Keratinocyte (primary cell): ENCODE measurements at regions not wholly inside any gene's neighbourhood (a gene's known extent, or its start where the extent isn't known, plus 50 kb on each side); places are given as distances from the start of the nearest gene placed in this dataset.

Experiments used
- DNase-seq: peaks from one replicate; pipeline ENCODE4 v3.0.0-alpha.2; 2011; ENCODE audit warnings: low read depth, missing footprints, low spot score
- FAIRE-seq: peaks from 2 replicates; lab custom pipeline; 2011; peaks lifted over from hg19 to GRCh38; lab: Jason Lieb, UNC
- H2AFZ ChIP-seq: 2 replicates; pipeline ENCODE4 v1.6.0; 2012; ENCODE audit warnings: low read length, control low read depth, inconsistent platforms; ENCODE audit not compliant: control insufficient read depth
- H3K27ac ChIP-seq: 2 replicates; pipeline ENCODE4 v1.5.1; 2011; ENCODE audit warnings: low read length; ENCODE audit not compliant: control insufficient read depth, insufficient read depth
- H3K27me3 ChIP-seq: 3 replicates; pipeline ENCODE4 v1.6.0; 2011; ENCODE audit warnings: low read length; ENCODE audit not compliant: control insufficient read depth, insufficient read depth; ENCODE audit errors: extremely low read depth
- H3K36me3 ChIP-seq, 2 experiments: 2 replicates in 1 of 2; 3 replicates in 1 of 2; pipeline ENCODE4 v1.5.1; 2011; ENCODE audit warnings: low read length in 2 of 2, mild to moderate bottlenecking in 1 of 2; ENCODE audit not compliant: control insufficient read depth in 2 of 2, insufficient read depth in 2 of 2; ENCODE audit errors: extremely low read depth in 1 of 2
- H3K4me1 ChIP-seq: 3 replicates; pipeline ENCODE4 v1.5.1; 2011; ENCODE audit warnings: low read length; ENCODE audit not compliant: control insufficient read depth, insufficient read depth; ENCODE audit errors: extremely low read depth
- H3K4me2 ChIP-seq: 3 replicates; pipeline ENCODE4 v1.6.0; 2011; ENCODE audit warnings: low read depth, low read length; ENCODE audit not compliant: control insufficient read depth, insufficient read depth; ENCODE audit errors: extremely low read depth
- H3K4me3 ChIP-seq, 3 experiments: fragments of 200-600 bp in 1 of 3; sonication (generic) in 1 of 3; 2 replicates in 2 of 3; 3 replicates in 1 of 3; pipeline ENCODE4 v1.5.1; 2011 to 2016; ENCODE audit warnings: low read length in 3 of 3, mild to moderate bottlenecking in 3 of 3, control low read depth in 2 of 3, inconsistent platforms in 1 of 3, low read depth in 1 of 3, mixed read lengths in 1 of 3, mixed run types in 1 of 3, moderate library complexity in 1 of 3; ENCODE audit not compliant: control insufficient read depth in 2 of 3, insufficient read depth in 2 of 3; ENCODE audit errors: extremely low read depth in 1 of 3
- H3K79me2 ChIP-seq: 2 replicates; pipeline ENCODE4 v1.6.0; 2012; ENCODE audit warnings: low read length; ENCODE audit not compliant: control insufficient read depth, insufficient read depth
- H3K9ac ChIP-seq: 3 replicates; pipeline ENCODE4 v1.6.0; 2011; ENCODE audit warnings: low read length; ENCODE audit not compliant: control insufficient read depth, insufficient read depth; ENCODE audit errors: extremely low read depth
- H3K9me1 ChIP-seq: 3 replicates; pipeline ENCODE4 v1.6.0; 2011; ENCODE audit warnings: low read length; ENCODE audit not compliant: control insufficient read depth, insufficient read depth; ENCODE audit errors: extremely low read depth
- H3K9me3 ChIP-seq: 2 replicates; pipeline ENCODE4 v1.5.1; 2012; ENCODE audit warnings: low read depth, low read length; ENCODE audit not compliant: control insufficient read depth
- H4K20me1 ChIP-seq: 3 replicates; pipeline ENCODE4 v1.6.0; 2011; ENCODE audit warnings: low read length; ENCODE audit not compliant: control insufficient read depth, insufficient read depth; ENCODE audit errors: extremely low read depth
- EZH2 ChIP-seq: IDR thresholded peaks from one replicate; pipeline ENCODE4 v1.6.1; 2012; ENCODE audit warnings: inconsistent platforms, mild to moderate bottlenecking, low read length, moderate library complexity
- dilution Hi-C: fragments of 300-500 bp; cut with MboI; formaldehyde crosslinking; loops from one replicate; pipeline ENCODE4 v1.7.0; 2020; ENCODE audit warnings: low sequenced_read_pairs; ENCODE audit not compliant: extremely low pct_ligation_motif_present
- TF ChIP-seq, protein P1 (sequence below), 3 experiments: IDR thresholded peaks in 1 of 3; conservative IDR thresholded peaks in 1 of 3; optimal IDR thresholded peaks in 1 of 3; 2 replicates in 2 of 3; 3 replicates in 1 of 3; pipeline versions ENCODE3 to v1.5.1; 2011; ENCODE audit warnings: low read length in 3 of 3, mild to moderate bottlenecking in 3 of 3, moderate library complexity in 2 of 3, control low read depth in 1 of 3, inconsistent platforms in 1 of 3; ENCODE audit not compliant: insufficient read depth in 2 of 3; ENCODE audit errors: extremely low read depth in 1 of 3

DNA sequence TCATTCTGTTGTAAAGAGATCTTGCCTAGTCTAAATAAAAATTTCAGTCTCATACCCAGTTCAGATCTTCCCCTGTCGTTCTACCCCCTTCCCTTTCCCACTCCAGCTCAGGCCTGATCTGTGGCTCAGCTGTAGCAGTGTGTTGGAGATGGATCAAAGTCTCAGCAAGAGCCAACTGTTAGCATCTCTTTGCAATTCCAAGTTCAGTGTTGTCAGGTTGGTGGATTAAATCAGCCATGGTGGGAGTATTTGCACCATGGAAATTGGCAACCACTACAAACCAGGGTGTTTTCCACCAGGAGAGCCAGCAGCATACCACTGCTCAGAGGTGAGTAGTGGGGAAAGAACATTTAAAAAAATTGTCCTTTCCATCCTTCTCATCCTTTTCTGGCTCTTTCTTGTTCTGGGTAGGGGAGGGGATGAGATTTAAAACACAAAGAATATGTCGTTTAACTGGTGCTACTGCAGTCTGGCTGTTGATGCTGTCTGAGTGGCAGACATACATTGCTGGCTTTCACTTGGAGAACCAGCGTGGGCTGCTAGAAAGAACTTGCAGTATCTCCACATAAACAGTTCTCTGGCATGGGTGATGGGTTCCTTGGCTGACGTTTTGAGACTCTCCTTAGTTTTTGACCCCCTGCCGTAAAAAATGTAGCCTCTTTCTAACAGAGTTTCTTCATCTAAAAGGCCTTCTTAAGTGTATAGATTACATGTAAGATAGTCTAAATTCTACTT, 514.1 kb downstream of the RAB38 start:
- H3K9me1 ChIP-seq: no peaks in the 10 kb centered on the region
- H3K4me1 ChIP-seq: no peaks in the 10 kb centered on the region
- H4K20me1 ChIP-seq: no peaks in the 10 kb centered on the region
- H3K27me3 ChIP-seq: no peaks in the 10 kb centered on the region
- dilution Hi-C loops: no loop called here
- no peak for FAIRE-seq
- H2AFZ ChIP-seq: no peak overlapping the region
- DNase-seq: no peak
- H3K4me3 ChIP-seq: no peak overlapping the region
- TF ChIP-seq, protein P1, sequence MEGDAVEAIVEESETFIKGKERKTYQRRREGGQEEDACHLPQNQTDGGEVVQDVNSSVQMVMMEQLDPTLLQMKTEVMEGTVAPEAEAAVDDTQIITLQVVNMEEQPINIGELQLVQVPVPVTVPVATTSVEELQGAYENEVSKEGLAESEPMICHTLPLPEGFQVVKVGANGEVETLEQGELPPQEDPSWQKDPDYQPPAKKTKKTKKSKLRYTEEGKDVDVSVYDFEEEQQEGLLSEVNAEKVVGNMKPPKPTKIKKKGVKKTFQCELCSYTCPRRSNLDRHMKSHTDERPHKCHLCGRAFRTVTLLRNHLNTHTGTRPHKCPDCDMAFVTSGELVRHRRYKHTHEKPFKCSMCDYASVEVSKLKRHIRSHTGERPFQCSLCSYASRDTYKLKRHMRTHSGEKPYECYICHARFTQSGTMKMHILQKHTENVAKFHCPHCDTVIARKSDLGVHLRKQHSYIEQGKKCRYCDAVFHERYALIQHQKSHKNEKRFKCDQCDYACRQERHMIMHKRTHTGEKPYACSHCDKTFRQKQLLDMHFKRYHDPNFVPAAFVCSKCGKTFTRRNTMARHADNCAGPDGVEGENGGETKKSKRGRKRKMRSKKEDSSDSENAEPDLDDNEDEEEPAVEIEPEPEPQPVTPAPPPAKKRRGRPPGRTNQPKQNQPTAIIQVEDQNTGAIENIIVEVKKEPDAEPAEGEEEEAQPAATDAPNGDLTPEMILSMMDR (optimal IDR thresholded peaks at IDR 0.05 in 1 of 3, IDR thresholded peaks at IDR 0.05 in 1 of 3, conservative IDR thresholded peaks at IDR 0.05 in 1 of 3; ENCODE audit: extremely low read depth in 1 of 3, insufficient read depth in 2 of 3, low read length in 3 of 3): no peak
- TF ChIP-seq EZH2: no peak
- H3K9me3 ChIP-seq: no peaks in the 10 kb centered on the region
- H3K36me3 ChIP-seq: no peaks in the 10 kb centered on the region
- no peak overlapping the region for H3K27ac ChIP-seq
- H3K79me2 ChIP-seq: no peaks in the 10 kb centered on the region
- no peak overlapping the region for H3K4me2 ChIP-seq
- H3K9ac ChIP-seq: no peak overlapping the region

DNA sequence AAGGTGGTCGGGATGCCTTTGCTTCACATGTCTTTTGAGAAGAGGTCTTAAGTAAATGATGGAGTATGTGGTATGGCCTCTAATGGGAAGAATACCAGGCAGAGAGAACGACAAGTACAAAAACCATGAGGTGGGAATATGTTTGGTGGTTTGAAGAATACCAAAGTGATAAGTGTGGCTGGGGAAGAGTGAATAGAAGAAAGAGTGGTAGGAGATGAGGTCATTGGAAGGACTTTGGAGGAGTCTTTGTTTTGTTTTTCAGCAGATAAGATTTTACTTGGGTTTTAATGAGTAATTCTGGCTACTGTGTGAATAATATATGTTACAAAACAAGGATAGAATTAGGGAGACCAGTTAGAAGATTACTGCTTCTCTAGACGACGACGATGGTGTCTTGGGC, 515.4 kb downstream of the RAB38 start:
- TF ChIP-seq EZH2: no peak
- TF ChIP-seq, protein P1 (optimal IDR thresholded peaks at IDR 0.05 in 1 of 3, IDR thresholded peaks at IDR 0.05 in 1 of 3, conservative IDR thresholded peaks at IDR 0.05 in 1 of 3; ENCODE audit: extremely low read depth in 1 of 3, insufficient read depth in 2 of 3, low read length in 3 of 3): no peak
- Histone ChIP-seq H3K9me1 (no peaks in the 10 kb centered on the region), H3K27ac (no peak overlapping the region), H3K27me3 (no peaks in the 10 kb centered on the region), H3K4me2 (no peak overlapping the region), H2AFZ (no peak overlapping the region), H3K9ac (no peak overlapping the region), H3K4me3 (no peak overlapping the region), H3K79me2 (no peaks in the 10 kb centered on the region), H3K9me3 (no peaks in the 10 kb centered on the region), H3K4me1 (no peaks in the 10 kb centered on the region), H4K20me1 (no peaks in the 10 kb centered on the region), H3K36me3 (no peaks in the 10 kb centered on the region)
- dilution Hi-C loops: no loop called here
- no peak for DNase-seq
- FAIRE-seq: no peak
